ENCODE measurements at regions not wholly inside any gene's neighbourhood (a gene's known extent, or its start where the extent isn't known, plus 50 kb on each side); places are given as distances from the start of the nearest gene placed in this dataset.

GRCh38 chr2:125680809-125681208 is 975.1 kb upstream of the GYPC start:
- H3K27ac ChIP-seq: no peak overlapping the region
- TF ChIP-seq, protein P1, sequence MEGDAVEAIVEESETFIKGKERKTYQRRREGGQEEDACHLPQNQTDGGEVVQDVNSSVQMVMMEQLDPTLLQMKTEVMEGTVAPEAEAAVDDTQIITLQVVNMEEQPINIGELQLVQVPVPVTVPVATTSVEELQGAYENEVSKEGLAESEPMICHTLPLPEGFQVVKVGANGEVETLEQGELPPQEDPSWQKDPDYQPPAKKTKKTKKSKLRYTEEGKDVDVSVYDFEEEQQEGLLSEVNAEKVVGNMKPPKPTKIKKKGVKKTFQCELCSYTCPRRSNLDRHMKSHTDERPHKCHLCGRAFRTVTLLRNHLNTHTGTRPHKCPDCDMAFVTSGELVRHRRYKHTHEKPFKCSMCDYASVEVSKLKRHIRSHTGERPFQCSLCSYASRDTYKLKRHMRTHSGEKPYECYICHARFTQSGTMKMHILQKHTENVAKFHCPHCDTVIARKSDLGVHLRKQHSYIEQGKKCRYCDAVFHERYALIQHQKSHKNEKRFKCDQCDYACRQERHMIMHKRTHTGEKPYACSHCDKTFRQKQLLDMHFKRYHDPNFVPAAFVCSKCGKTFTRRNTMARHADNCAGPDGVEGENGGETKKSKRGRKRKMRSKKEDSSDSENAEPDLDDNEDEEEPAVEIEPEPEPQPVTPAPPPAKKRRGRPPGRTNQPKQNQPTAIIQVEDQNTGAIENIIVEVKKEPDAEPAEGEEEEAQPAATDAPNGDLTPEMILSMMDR (conservative IDR thresholded peaks at IDR 0.05): no peak

DNA sequence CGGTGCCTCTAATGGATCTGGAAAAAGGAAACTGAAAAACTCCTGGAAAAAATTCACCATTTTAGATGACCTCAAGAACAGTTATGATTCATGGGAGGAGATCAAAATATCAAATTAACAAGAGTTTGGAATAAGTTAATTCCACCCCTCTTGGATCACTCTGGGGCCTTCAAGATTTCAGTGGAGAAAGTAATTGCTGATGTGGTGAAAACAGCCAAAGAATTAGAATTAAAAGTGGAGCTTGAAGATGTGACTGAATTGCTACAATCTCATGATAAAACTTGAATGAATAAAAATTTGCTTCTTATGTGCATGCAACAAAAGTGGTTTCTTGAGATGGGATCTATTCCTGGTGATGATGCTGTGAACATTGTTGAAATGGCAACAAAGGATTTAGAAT is 974.4 kb upstream of the GYPC start:
- TF ChIP-seq, protein P1 (conservative IDR thresholded peaks at IDR 0.05): no peak
- H3K27ac ChIP-seq: no peak overlapping the region

GRCh38 chr2:125681976-125682805 is 973.8 kb upstream of the GYPC start:
- no peak overlapping the region for H3K27ac ChIP-seq
- TF ChIP-seq, protein P1 (conservative IDR thresholded peaks at IDR 0.05): no peak

DNA sequence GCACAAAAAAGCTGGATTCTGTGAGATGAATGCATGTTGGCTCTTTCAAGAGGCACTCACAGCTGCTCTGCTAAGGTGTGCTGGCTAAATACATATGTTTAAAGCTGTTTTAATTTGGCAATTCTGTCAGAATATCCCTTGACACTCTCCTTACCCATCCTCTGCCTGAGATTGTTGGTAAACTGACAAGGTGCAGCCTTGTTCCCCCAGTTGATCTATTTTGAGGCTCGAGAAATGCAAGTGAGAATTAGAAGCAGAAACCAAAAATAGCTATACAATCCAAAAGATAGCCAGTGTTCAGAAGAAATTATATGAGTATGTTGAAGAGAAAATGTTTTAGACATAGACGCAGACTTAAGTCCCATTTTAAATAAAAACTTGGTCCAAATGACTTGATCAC is 971.7 kb upstream of the GYPC start:
- TF ChIP-seq, protein P1 (conservative IDR thresholded peaks at IDR 0.05): no peak
- H3K27ac ChIP-seq: no peak overlapping the region

DNA sequence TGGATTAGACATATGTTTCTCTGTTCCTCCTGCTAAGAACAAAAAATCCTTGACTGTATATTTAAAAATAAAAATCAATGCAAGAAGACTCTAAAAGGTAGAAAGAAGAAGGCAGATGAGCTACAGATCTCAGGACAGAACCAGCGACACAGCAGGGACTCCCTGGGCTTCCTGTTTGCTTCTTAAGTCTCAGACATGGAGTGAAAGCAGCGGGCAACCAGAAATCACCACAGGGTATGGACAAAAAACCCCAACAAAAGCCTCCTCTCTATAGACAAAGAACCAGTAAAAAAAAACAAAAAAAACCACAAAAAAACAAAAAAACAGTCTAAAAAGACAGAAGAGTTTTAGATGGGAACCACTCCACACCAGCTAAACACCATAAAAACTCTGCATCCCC is 971.0 kb upstream of the GYPC start:
- TF ChIP-seq, protein P1 (conservative IDR thresholded peaks at IDR 0.05): no peak
- H3K27ac ChIP-seq: no peak overlapping the region

DNA sequence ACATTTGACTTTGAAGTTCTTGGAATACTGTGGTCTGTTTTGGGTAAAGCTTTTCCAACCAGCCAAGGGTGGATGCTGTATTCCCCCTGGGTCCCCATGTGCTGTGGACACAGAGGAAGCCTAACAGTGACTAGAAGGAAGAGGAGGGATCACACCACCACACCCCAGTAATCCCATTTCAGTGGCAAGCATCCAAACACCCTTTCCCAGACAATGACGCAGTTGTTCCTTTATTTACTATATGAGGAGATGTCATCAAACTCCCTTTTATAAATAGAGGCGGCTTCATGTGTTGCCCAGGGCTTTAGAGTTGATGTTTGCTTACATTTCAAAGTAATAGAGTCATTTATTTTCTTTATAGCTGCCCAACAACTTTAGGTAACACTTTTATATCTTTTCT is 959.4 kb upstream of the GYPC start:
- no peak overlapping the region for H3K27ac ChIP-seq
- TF ChIP-seq, protein P1 (conservative IDR thresholded peaks at IDR 0.05): no peak

- TF ChIP-seq, protein P1 (conservative IDR thresholded peaks at IDR 0.05): no peak
- no peak overlapping the region for H3K27ac ChIP-seq
Observed at GRCh38 chr2:125698280-125698679, 957.7 kb upstream of the GYPC start.
